22Rv1 (cell line): ENCODE measurements at regions not wholly inside any gene's neighbourhood (a gene's known extent, or its start where the extent isn't known, plus 50 kb on each side); places are given as distances from the start of the nearest gene placed in this dataset.

Experiments
- CTCF ChIP-seq: fragments of 450-650 bp; IDR thresholded peaks from 2 replicates; pipeline ENCODE4 v1.5.1; 2017; ENCODE audit warnings: mild to moderate bottlenecking
- ZFX ChIP-seq: fragments of 450-650 bp; IDR thresholded peaks from 2 replicates; pipeline ENCODE4 v1.6.1; 2017; ENCODE audit warnings: antibody characterized with exemption, borderline replicate concordance

- TF ChIP-seq CTCF: no peak
- no peak for TF ChIP-seq ZFX
These were observed 207.7 kb upstream of the DACH1 start for GRCh38 chr13:72074663-72075062.
